ENCODE measurements at regions not wholly inside any gene's neighbourhood (a gene's known extent, or its start where the extent isn't known, plus 50 kb on each side); places are given as distances from the start of the nearest gene placed in this dataset.

DNA sequence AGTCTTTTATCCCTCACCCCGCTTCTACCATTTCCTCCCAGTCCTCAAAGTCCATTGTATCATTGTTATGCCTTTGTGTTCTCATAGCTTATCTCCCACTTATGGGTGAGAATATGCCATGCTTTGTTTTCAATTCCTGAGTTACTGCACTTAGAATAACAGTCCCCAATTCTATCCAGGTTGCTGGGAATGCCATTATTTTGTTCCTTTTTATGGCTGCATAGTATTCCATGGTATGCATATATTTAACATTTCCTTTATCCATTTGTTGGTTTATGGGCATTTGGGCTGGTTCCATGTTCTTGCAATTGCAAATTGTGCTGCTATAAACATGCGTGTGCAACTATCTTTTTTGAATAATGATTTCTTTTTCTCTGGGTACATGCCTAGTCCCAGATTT, 114.9 kb downstream of the VPREB1 start:
- DNase-seq = no peak
- H3K27ac ChIP-seq = no peak overlapping the region
- TF ChIP-seq, protein P1, sequence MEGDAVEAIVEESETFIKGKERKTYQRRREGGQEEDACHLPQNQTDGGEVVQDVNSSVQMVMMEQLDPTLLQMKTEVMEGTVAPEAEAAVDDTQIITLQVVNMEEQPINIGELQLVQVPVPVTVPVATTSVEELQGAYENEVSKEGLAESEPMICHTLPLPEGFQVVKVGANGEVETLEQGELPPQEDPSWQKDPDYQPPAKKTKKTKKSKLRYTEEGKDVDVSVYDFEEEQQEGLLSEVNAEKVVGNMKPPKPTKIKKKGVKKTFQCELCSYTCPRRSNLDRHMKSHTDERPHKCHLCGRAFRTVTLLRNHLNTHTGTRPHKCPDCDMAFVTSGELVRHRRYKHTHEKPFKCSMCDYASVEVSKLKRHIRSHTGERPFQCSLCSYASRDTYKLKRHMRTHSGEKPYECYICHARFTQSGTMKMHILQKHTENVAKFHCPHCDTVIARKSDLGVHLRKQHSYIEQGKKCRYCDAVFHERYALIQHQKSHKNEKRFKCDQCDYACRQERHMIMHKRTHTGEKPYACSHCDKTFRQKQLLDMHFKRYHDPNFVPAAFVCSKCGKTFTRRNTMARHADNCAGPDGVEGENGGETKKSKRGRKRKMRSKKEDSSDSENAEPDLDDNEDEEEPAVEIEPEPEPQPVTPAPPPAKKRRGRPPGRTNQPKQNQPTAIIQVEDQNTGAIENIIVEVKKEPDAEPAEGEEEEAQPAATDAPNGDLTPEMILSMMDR (IDR thresholded peaks at IDR 0.05) = no peak
- H3K27me3 ChIP-seq = peaks cover 18% of the 10 kb centered on the region
- no peaks in the 10 kb centered on the region for H3K4me1 ChIP-seq
- ATAC-seq = no peak
- H3K36me3 ChIP-seq = no peaks in the 10 kb centered on the region
- intact Hi-C loops (cut with DNase I) = no loop called here
- H3K4me3 ChIP-seq = no peak overlapping the region
- no peaks in the 10 kb centered on the region for H3K9me3 ChIP-seq

DNA sequence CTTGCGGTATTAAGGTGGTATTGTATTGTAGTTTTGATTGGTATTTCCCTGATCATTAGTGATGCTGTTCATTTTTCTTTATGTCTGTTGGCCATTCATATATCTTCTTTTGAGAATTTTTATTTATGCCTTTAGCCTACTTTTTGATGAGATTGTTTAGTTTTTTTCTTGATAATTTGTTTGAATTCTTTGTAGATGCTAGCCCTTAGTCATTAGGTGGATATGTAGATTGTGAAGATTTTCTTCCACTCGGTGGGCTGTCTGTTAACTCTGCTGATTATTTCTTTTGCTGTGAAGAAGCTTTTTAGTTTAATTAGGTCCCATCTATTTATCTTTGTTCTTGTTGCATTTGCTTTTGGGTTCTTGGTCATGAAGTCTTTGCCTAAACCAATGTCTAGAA, 115.4 kb downstream of the VPREB1 start:
- no peaks in the 10 kb centered on the region for H3K9me3 ChIP-seq

DNA sequence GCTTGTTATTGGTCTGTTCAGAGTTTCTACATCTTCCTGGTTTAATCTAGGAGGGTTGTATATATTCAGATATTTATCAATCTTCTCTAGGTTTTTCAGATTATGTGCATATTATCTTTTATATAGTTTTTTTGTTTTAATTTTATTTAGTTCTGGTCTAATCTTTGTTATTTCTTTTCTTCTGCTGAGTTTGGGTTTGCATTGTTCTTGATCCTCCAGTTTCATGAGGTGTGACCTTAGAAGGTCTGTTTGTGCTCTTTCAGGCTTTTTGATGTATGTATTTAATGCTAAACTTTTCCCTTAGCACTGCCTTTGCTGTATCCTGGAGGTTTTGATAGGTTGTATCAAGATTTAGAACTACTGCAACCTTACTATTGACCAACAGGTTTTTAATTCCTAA, 117.7 kb downstream of the VPREB1 start:
- peaks cover 11% of the 10 kb centered on the region for H3K27me3 ChIP-seq
- no peaks in the 10 kb centered on the region for H3K36me3 ChIP-seq
- no peak overlapping the region for H3K27ac ChIP-seq
- DNase-seq = no peak
- no peaks in the 10 kb centered on the region for H3K9me3 ChIP-seq
- no peak for ATAC-seq
- H3K4me1 ChIP-seq = no peaks in the 10 kb centered on the region
- intact Hi-C loops (cut with DNase I) = no loop called here
- no peak overlapping the region for H3K4me3 ChIP-seq
- TF ChIP-seq, protein P1 (IDR thresholded peaks at IDR 0.05) = no peak

More for the DNA sequence above, 115.4 kb downstream of the VPREB1 start:
- no peaks in the 10 kb centered on the region for H3K36me3 ChIP-seq
- ATAC-seq (no peak), DNase-seq (no peak)
- no peaks in the 10 kb centered on the region for H3K4me1 ChIP-seq
- no peak overlapping the region for H3K4me3 ChIP-seq
- TF ChIP-seq, protein P1 (IDR thresholded peaks at IDR 0.05) = no peak
- H3K27me3 ChIP-seq = peaks cover 15% of the 10 kb centered on the region
- H3K27ac ChIP-seq = no peak overlapping the region
- intact Hi-C loops (cut with DNase I) = no loop called here

DNA sequence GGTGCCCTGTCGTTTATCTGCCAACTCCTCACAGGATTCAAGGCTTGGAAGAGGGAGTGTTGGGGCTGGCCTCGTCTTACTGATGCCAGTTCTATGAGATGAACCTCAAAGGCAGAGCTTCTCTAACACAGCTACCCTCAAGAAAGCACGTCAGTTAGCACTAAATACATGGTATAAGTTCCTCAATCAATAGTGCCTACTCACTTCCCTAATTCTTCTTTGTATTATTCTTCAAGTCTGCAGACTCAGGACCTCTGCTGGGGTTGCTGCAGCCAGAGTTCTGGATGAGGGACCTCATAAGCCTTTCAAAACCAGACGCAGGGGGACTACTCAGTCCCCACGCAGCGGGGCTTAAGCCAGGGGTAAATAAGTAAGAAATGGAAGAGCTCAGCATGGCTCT, 118.3 kb downstream of the VPREB1 start:
- no peak overlapping the region for H3K4me3 ChIP-seq
- H3K27ac ChIP-seq = no peak overlapping the region
- no peaks in the 10 kb centered on the region for H3K9me3 ChIP-seq
- DNase-seq = no peak
- TF ChIP-seq, protein P1 (IDR thresholded peaks at IDR 0.05) = no peak
- intact Hi-C loops (cut with DNase I) = no loop called here
- H3K27me3 ChIP-seq = peaks cover 11% of the 10 kb centered on the region
- no peaks in the 10 kb centered on the region for H3K4me1 ChIP-seq
- H3K36me3 ChIP-seq = no peaks in the 10 kb centered on the region
- no peak for ATAC-seq

DNA sequence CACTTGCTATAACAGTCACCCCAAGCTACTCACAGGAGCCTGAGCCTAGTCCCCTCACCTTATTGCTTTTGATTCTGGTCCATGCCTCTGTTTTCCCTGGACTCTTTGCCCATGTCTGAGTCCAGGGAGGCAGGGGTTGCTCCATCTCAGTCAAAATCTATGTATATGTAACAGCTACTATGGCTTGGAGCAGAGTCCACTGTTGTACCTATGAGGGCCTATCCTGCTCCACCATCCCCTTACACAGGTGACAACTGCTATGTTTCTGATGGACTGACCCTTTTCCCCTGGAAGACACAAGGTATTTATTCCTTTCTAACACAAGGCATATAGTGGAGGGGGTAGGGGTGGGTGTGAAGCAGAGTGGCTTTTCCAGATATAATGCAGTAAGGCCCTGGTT, 119.6 kb downstream of the VPREB1 start:
- no peak for ATAC-seq
- TF ChIP-seq, protein P1 (IDR thresholded peaks at IDR 0.05) = no peak

DNA sequence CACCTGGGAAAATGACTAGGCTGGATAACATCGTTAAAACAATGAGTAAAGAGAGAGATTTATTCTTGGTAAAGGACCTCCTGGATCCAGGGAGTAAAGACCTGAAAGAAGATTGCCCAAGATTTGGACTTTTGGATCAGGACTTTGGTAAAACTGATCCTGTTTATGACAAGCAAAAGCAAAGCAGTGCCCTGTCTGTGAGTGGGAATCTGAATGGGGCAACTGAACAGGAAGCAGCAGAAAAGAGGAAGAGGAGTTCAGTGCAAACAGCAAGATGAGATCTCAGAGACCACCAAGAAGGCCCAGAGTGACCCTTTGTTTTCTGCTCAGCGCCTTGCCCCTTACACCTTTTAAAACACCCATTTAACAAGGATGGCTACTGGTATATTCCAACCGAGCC, 122.0 kb downstream of the VPREB1 start:
- intact Hi-C loops (cut with DNase I) = no loop called here
- Histone ChIP-seq H3K27me3 (no peaks in the 10 kb centered on the region), H3K9me3 (no peaks in the 10 kb centered on the region), H3K27ac (no peak overlapping the region), H3K4me1 (no peaks in the 10 kb centered on the region), H3K4me3 (no peak overlapping the region), H3K36me3 (no peaks in the 10 kb centered on the region)
- DNase-seq (no peak), ATAC-seq (no peak)
- TF ChIP-seq, protein P1 (IDR thresholded peaks at IDR 0.05) = no peak

More for the DNA sequence above, 119.6 kb downstream of the VPREB1 start:
- Histone ChIP-seq H3K27me3 (peaks cover 10% of the 10 kb centered on the region), H3K27ac (no peak overlapping the region), H3K36me3 (no peaks in the 10 kb centered on the region), H3K9me3 (no peaks in the 10 kb centered on the region), H3K4me1 (no peaks in the 10 kb centered on the region), H3K4me3 (no peak overlapping the region)
- DNase-seq = no peak
- intact Hi-C loops (cut with DNase I) = no loop called here

Data from upper lobe of right lung (tissue), 1 donor.